NCI-H460 (cell line): ENCODE measurements at regions not wholly inside any gene's neighbourhood (a gene's known extent, or its start where the extent isn't known, plus 50 kb on each side); places are given as distances from the start of the nearest gene placed in this dataset.
"Not testable (repeated sequence)": the region's sequence is repeated elsewhere in the genome, so short reads cannot be mapped to it uniquely, and the experiment has no call there.

ENCODE experiments used
- DNase-seq: peaks from one replicate; pipeline ENCODE4 v3.0.0-alpha.2; 2016; ENCODE audit warnings: low read depth; ENCODE audit errors: extremely low read depth

DNA sequence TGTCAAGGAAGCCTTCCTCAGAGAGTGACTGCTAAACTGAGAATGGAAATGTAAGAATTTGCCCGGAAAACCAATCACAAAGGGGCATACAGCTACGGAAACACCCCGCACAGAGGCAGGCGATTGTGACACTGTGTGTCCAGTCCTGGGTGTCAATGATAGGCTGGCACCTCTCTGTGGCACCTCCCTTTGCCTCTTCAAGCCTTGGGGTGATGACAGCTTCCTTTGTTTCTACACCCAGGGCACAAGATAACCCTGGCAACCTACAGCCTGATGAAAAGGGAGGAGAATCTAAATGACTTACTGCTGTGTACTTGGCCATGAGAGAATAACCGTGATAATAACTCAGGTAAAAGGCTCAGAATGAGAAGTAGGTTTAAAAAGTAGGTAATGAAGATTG, 93.6 kb upstream of the SSTR4 start:
- DNase-seq, result no peak

GRCh38 chr20:22942742-22943141, 92.4 kb upstream of the SSTR4 start:
- DNase-seq, result no peak

GRCh38 chr20:22944062-22944461, 91.0 kb upstream of the SSTR4 start:
- no peak for DNase-seq

DNA sequence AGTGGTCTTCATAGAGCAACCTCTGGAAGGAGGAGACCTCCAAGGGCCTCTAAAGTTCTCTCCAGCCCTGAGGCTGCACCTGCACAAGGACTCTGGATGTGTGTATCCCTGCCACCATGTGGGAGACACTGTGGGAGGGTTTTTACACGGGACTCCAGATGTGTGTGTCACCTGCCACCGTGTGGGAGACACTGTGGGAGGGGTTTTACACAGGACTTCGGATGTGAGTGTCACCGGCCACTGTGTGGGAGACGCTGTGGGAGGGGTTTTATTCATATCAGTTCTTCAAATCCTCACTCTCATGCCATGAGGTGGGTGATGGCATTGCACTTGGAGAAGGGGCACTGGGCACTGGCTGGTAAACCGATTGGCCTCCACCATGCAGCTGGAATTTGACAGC, 90.2 kb upstream of the SSTR4 start:
- no peak for DNase-seq

DNA sequence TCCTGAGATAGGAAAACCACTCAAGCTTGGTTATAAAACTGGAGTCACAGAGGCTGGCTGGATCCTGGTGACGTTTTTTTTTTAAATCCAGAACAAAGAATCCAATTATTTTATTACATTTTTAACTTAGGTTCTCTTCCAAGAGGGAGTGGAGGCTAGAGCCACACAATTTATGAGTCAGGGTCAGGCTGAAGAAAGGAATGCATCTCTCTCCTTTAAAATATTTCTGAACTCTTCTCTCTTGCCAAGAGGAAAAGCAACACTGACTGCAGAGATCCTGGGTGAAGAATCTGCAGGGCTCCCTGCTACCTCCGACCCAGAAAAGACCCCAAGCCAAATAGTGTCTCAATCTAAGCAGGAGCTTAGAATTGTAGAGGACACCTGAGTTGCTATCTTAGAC, 88.5 kb upstream of the SSTR4 start:
- no peak for DNase-seq

GRCh38 chr20:22949331-22950109, 85.6 kb upstream of the SSTR4 start:
- DNase-seq, result no peak

DNA sequence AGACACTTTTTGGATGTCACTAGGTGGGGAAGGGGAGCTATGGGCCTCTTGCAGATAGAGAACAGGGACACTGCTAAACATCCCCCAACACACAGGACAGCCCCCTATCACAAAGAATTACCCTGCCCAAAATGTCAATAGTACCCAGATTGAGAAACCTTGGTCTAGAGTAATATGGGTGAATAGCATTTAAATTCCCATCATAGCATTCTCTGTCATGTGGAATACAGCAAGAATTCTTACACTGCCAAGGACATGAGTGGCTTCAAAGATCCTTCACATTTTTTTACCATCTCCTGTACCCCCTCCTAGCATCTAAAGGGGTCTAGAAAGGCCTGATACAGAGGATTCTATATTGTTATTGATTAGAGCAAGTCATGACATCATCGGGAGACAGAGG, 83.1 kb upstream of the SSTR4 start:
- no peak for DNase-seq

DNA sequence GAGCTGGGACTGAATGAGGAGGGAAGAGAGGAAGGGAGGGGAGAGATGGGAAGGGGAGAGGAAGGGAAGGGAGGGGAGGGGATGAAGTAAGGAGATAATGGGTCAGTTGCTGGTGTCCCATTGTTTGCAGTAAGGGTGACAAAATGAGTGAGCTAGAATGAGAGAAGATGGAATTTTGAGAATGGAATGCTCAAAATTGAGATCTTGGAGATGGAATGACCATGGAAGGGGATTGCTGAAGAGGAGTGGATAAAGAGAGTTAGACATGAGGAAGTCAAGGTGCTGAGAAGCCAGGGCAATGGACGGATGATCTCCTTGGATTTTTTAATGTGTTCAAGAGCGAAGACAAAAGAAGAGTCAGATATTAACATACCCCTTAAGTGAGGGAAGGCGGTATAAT, 80.5 kb upstream of the SSTR4 start:
- no peak for DNase-seq

DNA sequence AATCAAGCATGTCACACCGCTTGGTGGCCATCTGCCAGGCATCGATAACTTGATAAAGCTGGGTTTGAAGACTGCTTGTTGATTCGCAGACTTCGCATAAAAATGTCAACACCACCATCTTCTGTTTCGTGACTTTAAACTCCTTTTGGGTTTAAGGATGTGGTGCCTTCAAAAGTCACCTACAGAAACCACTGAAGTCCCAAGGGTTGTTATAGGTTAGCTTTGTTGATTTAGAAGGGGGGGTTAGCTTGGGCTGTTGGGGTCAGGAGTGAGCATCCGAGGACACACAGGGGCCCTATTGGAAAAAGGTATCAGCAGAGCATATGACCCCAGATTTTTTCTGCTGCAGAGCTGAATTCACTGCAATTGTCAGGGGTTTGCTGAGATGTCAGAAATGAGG, 76.7 kb upstream of the SSTR4 start:
- DNase-seq, result no peak

DNA sequence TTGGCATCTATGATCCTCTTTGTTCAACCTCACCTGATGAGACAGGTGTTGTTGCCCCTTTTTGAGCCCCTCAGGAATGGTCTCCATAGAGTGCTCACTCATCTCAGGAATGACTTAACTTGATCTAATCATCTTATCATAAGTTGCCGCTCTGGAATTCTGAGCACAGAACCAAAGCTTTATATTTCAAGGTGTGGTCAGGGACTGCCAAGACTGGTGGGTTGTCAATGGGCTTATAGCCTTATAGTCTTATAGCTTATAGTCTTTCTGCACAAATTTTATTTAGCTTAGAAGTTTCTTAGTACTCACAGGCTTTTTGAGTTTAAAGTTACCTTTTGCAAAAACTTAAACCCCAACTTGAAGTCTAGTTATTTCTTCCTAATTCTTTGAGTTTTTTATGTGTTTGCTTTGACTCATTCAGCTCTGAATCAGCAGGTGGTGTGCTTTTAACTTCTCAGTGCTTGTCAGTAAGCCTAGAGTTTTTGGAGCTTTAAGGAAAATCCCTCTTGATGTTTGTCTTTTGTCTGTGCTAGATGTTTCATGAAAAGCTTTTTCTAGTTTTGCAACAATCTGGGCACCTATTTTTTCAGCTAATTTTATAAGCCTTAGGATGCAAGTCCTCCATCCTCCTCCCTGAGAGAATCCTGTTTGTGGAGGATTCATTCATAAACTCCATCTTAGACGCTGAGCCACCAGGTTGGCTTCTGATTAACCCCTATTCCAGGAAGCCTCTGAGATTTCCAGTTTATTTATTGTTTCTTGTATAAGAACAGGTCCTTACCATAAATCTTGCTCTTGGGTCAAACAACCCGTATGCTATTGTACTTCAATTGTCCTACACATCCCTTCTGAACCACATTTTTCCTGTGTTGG, 72.3 kb upstream of the SSTR4 start:
- no peak for DNase-seq

GRCh38 chr20:22963581-22963980, 71.5 kb upstream of the SSTR4 start:
- no peak for DNase-seq

DNA sequence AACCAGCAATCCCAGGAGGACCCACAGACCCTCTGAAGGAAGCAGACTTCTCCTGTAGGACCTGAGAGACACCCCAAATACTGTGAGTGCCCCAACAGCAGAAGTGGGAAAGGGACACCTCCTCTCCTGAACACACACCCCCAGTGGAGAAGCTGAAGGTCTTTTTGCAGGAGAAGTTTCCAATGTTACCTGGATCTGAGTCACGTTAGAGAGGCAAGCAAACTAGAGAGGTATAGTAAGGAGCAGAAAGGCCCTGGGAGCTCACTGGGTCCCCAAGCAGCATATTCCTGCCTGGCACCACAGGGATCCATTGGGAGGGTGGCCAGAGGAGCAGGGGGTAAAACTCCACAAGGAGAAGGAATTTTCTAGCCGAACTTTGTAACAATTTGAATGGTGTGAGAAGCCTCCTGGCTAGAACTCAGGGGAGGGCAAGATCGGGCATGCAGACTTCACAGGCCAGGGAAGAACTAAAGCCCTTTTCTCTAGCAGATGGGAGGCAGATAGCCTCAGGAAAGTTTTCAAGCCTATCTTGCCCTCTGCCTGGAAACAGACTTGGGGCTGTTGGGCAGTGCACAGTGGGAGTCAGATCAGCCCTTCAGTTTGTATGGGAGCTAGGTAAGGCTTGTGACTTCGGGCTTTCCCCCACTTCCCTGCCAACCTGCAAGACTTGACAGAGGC, 68.2 kb upstream of the SSTR4 start:
- DNase-seq, result no peak

- DNase-seq, result not testable (repeated sequence)
Observed at GRCh38 chr20:22967706-22968105, 67.4 kb upstream of the SSTR4 start.

- DNase-seq, result not testable (repeated sequence)
Observed at GRCh38 chr20:22969031-22969430, 66.1 kb upstream of the SSTR4 start.

GRCh38 chr20:22971077-22971476, 64.0 kb upstream of the SSTR4 start:
- DNase-seq, result not testable (repeated sequence)

DNA sequence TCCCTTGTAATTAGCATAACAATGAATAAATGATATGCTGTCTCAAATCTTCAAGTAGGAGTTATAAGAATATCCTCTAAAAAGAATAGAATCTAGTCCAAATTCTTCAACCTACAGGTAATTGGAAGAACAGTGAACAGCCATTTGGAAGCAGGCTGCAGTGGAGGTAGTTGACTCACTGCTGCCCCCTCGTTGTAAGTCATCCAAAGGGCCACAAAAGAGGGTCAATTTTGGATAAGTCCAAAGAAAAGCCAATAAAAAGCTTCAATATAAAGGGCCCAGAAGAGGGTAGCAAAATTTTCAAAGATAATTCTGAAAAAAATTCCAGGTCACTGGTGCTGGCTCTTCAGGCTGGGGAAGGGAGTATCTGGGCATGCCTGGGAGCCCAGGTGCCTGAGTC, 60.8 kb upstream of the SSTR4 start:
- no peak for DNase-seq

- DNase-seq, result no peak
Observed at GRCh38 chr20:22977047-22977785, 57.9 kb upstream of the SSTR4 start.

DNA sequence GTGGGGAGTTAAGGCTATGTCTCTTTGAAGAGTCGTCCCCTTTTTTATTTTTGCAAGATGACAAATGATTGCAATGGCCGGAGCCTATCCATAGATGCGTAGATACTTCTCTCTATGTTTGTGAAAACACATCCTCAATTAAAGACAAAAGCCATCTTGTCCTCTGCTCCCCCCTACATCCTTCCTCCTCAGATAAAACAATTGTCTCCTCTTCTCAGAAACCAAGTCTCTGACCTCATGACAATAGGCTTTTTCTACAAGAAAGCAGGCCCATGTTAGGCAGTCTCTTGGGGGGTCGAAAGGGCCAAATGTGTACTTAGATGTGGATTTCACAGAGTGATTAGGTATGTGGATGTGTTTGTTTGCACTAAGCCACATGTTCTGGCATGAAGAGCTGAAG, 51.1 kb upstream of the SSTR4 start:
- no peak for DNase-seq

- no peak for DNase-seq
Observed at GRCh38 chr20:22984606-22985005, 50.5 kb upstream of the SSTR4 start.

GRCh38 chr20:22985239-22985778, 49.8 kb upstream of the SSTR4 start:
- no peak for DNase-seq
